Liver (tissue), 8 donors: ENCODE measurements at regions not wholly inside any gene's neighbourhood (a gene's known extent, or its start where the extent isn't known, plus 50 kb on each side); places are given as distances from the start of the nearest gene placed in this dataset.

Source experiments
- DNase-seq: peaks from one replicate; pipeline ENCODE4 v3.0.0-alpha.2; 2017; ENCODE audit warnings: low spot score
- H3K27ac ChIP-seq, 2 donors: one replicate each; pipeline ENCODE4 v1.7.0; 2013; ENCODE audit warnings: inconsistent platforms in 2 of 2, low read length in 2 of 2, control low read depth in 1 of 2, low read depth in 1 of 2, mild to moderate bottlenecking in 1 of 2
- H3K27me3 ChIP-seq, 4 donors: one replicate each; pipeline versions ENCODE4 v1.6.1 to v1.7.0; 2013; ENCODE audit warnings: low read length in 3 of 4, inconsistent platforms in 1 of 4, mild to moderate bottlenecking in 1 of 4, moderate library complexity in 1 of 4; ENCODE audit not compliant: control insufficient read depth in 4 of 4, insufficient read depth in 4 of 4
- H3K36me3 ChIP-seq, 4 donors: one replicate each; pipeline versions ENCODE4 v1.6.1 to v1.7.0; 2013; ENCODE audit warnings: low read length in 3 of 4, mild to moderate bottlenecking in 3 of 4, low read depth in 1 of 4, moderate library complexity in 1 of 4; ENCODE audit not compliant: control insufficient read depth in 4 of 4, insufficient read depth in 3 of 4
- H3K4me1 ChIP-seq, 4 donors: one replicate each; pipeline versions ENCODE4 v1.6.1 to v1.7.0; 2013; ENCODE audit warnings: low read length in 3 of 4, mild to moderate bottlenecking in 3 of 4, moderate library complexity in 1 of 4; ENCODE audit not compliant: control insufficient read depth in 4 of 4, insufficient read depth in 4 of 4
- H3K4me3 ChIP-seq, 3 donors: one replicate each; pipeline versions ENCODE4 v1.6.1 to v1.7.0; 2013; ENCODE audit warnings: low read length in 3 of 3, control low read depth in 1 of 3, low read depth in 1 of 3, mild to moderate bottlenecking in 1 of 3
- H3K9ac ChIP-seq, 2 donors: one replicate each; pipeline ENCODE4 v1.7.0; 2013; ENCODE audit warnings: low read length in 2 of 2, mild to moderate bottlenecking in 2 of 2, moderate library complexity in 2 of 2, control low read depth in 1 of 2, low read depth in 1 of 2
- H3K9me3 ChIP-seq, 4 donors: one replicate each; pipeline versions ENCODE4 v1.6.1 to v1.7.0; 2013; ENCODE audit warnings: low read length in 3 of 4; ENCODE audit not compliant: control insufficient read depth in 4 of 4
- EGR1 ChIP-seq, 2 donors: IDR thresholded peaks; 2 replicates each; pipeline ENCODE4 v1.6.1; 2016 to 2018; ENCODE audit warnings: antibody characterized with exemption in 2 of 2, low read depth in 2 of 2
- FOXA1 ChIP-seq: IDR thresholded peaks from 2 replicates; pipeline ENCODE4 v1.6.1; 2016; ENCODE audit warnings: antibody characterized with exemption
- FOXA2 ChIP-seq: IDR thresholded peaks from 2 replicates; pipeline ENCODE4 v1.6.1; 2016; ENCODE audit warnings: antibody characterized with exemption
- HNF4A ChIP-seq, 2 donors: conservative IDR thresholded peaks; 2 replicates each; pipeline ENCODE4 v1.6.1; 2016; ENCODE audit warnings: antibody characterized with exemption in 2 of 2, mild to moderate bottlenecking in 2 of 2
- JUND ChIP-seq, 2 donors: IDR thresholded peaks; 2 replicates each; pipeline ENCODE4 v1.6.1; 2016; ENCODE audit warnings: antibody characterized with exemption in 2 of 2
- NR2F2 ChIP-seq: IDR thresholded peaks from 2 replicates; pipeline ENCODE4 v1.6.1; 2016; ENCODE audit warnings: antibody characterized with exemption
- RAD21 ChIP-seq, 2 donors: IDR thresholded peaks; 2 replicates each; pipeline ENCODE4 v1.6.1; 2016; ENCODE audit warnings: antibody characterized with exemption in 2 of 2, mild to moderate bottlenecking in 2 of 2
- RXRA ChIP-seq, 2 donors: IDR thresholded peaks; 2 replicates each; pipeline ENCODE4 v1.6.1; 2017 to 2018; ENCODE audit warnings: antibody characterized with exemption in 2 of 2, mild to moderate bottlenecking in 1 of 2
- SP1 ChIP-seq: IDR thresholded peaks from 2 replicates; pipeline ENCODE4 v1.6.1; 2018; ENCODE audit warnings: antibody characterized with exemption, mild to moderate bottlenecking
- TAF1 ChIP-seq: conservative IDR thresholded peaks from 2 replicates; pipeline ENCODE4 v1.6.1; 2016; ENCODE audit warnings: antibody characterized with exemption, mild to moderate bottlenecking
- WGBS: extraction: QIAGEN DNeasy Blood & Tissue Kit; methylation state at CpG from one replicate; pipeline ENCODE4 v1.1.7; 2013; 5-methylcytosine and 5-hydroxymethylcytosine counted together
- TF ChIP-seq, protein P1 (sequence below): IDR thresholded peaks from 2 replicates; pipeline ENCODE4 v1.6.1; 2016; ENCODE audit warnings: antibody characterized with exemption
- TF ChIP-seq, protein P2 (sequence below): IDR thresholded peaks from 2 replicates; pipeline ENCODE4 v1.6.1; 2016; ENCODE audit warnings: antibody characterized with exemption
- TF ChIP-seq, protein P3 (sequence below): IDR thresholded peaks from 2 replicates; pipeline ENCODE4 v1.6.1; 2016; ENCODE audit warnings: antibody characterized with exemption
- TF ChIP-seq, protein P4 (sequence below): fragments of 150-350 bp; IDR thresholded peaks from 2 replicates; pipeline ENCODE4 v1.5.1; 2017; ENCODE audit warnings: improper control_type of control experiment, low read depth, low read length; ENCODE audit not compliant: missing input control
- TF ChIP-seq, protein P5 (sequence below): IDR thresholded peaks from 2 replicates; pipeline ENCODE4 v1.6.1; 2016; ENCODE audit warnings: antibody characterized with exemption, mild to moderate bottlenecking
- donor health status: healthy.
- donor health status: healthy.
- donor health status: healthy.
- donor health status: healthy.
- donor health status: healthy.

DNA sequence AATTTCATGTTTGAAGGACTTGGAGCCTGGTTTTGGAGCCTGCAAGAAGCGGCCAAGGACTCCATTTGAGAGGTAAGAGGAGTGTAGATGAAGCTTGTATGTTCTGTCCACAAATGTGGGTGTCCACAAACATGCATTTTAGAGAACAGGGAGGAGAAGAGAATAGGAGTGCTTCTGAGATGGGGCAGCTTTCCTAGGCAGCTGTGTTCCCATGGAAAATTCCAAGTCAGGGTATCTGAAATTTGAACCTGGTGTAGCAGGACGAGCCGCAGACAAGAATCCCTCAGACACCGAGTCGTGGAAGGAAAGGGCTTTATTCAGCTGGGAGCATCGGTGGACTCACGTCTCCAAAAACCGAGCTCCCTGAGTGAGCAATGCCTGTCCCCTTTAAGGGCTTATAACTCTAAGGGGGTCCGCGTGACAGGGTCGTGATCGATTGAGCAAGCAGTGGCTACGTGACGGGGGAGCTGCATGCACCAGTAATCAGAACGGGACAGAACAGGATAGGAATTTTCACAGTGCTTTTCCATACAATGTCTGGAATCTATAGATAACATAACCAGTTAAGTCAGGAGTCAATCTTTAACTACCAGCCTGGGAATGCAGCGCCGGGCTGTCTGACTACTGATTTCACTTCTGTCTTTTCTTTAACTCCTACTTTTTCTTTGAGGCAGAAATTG, 71.4 kb upstream of the WDR72 start:
- Histone ChIP-seq H3K27ac (no peak overlapping the region), H3K27me3 (peaks cover 0 to 11% (median under 1%) of the 10 kb centered on the region in 4 donors), H3K9me3 (no peaks in the 10 kb centered on the region), H3K36me3 (no peaks in the 10 kb centered on the region), H3K4me3 (no peak overlapping the region), H3K4me1 (no peaks in the 10 kb centered on the region), H3K9ac (no peak overlapping the region)
- 40% methylated on average over 17 of the region's 17 CpGs for WGBS
- TF ChIP-seq JUND (IDR thresholded peaks at IDR 0.05) (no peak), NR2F2 (no peak), FOXA1 (no peak), SP1 (no peak), FOXA2 (no peak), TAF1 (no peak), RXRA (IDR thresholded peaks at IDR 0.05) (no peak), EGR1 (IDR thresholded peaks at IDR 0.05; ENCODE audit: low read depth in 2 of 2) (no peak), RAD21 (IDR thresholded peaks at IDR 0.05) (no peak), HNF4A (conservative IDR thresholded peaks at IDR 0.05) (no peak)
- TF ChIP-seq, protein P1, sequence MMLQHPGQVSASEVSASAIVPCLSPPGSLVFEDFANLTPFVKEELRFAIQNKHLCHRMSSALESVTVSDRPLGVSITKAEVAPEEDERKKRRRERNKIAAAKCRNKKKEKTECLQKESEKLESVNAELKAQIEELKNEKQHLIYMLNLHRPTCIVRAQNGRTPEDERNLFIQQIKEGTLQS, result no peak
- TF ChIP-seq, protein P2, sequence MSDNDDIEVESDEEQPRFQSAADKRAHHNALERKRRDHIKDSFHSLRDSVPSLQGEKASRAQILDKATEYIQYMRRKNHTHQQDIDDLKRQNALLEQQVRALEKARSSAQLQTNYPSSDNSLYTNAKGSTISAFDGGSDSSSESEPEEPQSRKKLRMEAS, result no peak
- TF ChIP-seq, protein P3, sequence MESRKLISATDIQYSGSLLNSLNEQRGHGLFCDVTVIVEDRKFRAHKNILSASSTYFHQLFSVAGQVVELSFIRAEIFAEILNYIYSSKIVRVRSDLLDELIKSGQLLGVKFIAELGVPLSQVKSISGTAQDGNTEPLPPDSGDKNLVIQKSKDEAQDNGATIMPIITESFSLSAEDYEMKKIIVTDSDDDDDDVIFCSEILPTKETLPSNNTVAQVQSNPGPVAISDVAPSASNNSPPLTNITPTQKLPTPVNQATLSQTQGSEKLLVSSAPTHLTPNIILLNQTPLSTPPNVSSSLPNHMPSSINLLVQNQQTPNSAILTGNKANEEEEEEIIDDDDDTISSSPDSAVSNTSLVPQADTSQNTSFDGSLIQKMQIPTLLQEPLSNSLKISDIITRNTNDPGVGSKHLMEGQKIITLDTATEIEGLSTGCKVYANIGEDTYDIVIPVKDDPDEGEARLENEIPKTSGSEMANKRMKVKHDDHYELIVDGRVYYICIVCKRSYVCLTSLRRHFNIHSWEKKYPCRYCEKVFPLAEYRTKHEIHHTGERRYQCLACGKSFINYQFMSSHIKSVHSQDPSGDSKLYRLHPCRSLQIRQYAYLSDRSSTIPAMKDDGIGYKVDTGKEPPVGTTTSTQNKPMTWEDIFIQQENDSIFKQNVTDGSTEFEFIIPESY, result no peak
- TF ChIP-seq, protein P4, sequence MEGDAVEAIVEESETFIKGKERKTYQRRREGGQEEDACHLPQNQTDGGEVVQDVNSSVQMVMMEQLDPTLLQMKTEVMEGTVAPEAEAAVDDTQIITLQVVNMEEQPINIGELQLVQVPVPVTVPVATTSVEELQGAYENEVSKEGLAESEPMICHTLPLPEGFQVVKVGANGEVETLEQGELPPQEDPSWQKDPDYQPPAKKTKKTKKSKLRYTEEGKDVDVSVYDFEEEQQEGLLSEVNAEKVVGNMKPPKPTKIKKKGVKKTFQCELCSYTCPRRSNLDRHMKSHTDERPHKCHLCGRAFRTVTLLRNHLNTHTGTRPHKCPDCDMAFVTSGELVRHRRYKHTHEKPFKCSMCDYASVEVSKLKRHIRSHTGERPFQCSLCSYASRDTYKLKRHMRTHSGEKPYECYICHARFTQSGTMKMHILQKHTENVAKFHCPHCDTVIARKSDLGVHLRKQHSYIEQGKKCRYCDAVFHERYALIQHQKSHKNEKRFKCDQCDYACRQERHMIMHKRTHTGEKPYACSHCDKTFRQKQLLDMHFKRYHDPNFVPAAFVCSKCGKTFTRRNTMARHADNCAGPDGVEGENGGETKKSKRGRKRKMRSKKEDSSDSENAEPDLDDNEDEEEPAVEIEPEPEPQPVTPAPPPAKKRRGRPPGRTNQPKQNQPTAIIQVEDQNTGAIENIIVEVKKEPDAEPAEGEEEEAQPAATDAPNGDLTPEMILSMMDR, result no peak
- TF ChIP-seq, protein P5, sequence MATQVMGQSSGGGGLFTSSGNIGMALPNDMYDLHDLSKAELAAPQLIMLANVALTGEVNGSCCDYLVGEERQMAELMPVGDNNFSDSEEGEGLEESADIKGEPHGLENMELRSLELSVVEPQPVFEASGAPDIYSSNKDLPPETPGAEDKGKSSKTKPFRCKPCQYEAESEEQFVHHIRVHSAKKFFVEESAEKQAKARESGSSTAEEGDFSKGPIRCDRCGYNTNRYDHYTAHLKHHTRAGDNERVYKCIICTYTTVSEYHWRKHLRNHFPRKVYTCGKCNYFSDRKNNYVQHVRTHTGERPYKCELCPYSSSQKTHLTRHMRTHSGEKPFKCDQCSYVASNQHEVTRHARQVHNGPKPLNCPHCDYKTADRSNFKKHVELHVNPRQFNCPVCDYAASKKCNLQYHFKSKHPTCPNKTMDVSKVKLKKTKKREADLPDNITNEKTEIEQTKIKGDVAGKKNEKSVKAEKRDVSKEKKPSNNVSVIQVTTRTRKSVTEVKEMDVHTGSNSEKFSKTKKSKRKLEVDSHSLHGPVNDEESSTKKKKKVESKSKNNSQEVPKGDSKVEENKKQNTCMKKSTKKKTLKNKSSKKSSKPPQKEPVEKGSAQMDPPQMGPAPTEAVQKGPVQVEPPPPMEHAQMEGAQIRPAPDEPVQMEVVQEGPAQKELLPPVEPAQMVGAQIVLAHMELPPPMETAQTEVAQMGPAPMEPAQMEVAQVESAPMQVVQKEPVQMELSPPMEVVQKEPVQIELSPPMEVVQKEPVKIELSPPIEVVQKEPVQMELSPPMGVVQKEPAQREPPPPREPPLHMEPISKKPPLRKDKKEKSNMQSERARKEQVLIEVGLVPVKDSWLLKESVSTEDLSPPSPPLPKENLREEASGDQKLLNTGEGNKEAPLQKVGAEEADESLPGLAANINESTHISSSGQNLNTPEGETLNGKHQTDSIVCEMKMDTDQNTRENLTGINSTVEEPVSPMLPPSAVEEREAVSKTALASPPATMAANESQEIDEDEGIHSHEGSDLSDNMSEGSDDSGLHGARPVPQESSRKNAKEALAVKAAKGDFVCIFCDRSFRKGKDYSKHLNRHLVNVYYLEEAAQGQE, result no peak
- no peak for DNase-seq
